ENCODE measurements at regions not wholly inside any gene's neighbourhood (a gene's known extent, or its start where the extent isn't known, plus 50 kb on each side); places are given as distances from the start of the nearest gene placed in this dataset.
A peak's percentile ranks its signal among the peaks of the same experiment; 100 is the strongest.

DNA sequence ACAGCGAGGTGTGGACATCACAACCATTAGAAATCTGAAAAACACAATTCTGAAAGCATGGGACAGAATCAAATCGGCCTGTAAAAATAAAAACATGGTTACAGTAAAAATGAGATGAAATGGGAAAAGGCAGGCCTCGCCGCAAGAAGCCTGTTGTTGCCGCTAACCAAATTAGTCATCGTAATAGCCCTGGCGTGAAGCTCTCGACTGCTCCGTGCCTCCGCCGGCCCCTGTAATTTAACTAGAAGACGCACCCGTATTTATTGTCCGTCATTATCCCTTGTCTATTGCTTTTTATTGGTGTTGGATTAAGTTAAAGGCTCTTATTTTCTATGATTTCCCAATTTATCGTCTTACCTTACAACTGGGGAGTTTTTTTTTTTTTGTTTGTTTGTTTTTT is 334.6 kb upstream of the EEF2KMT start:
- H3K79me2 ChIP-seq (ENCODE audit: low read length) = no peaks in the 10 kb centered on the region
- no peaks in the 10 kb centered on the region for H3F3A ChIP-seq (ENCODE audit: low read length, unreplicated experiment)
- H2AFZ ChIP-seq (ENCODE audit: low read length) = no peak overlapping the region
- H3K9me2 ChIP-seq (replicated peaks; ENCODE audit: low read length) = no peaks in the 10 kb centered on the region
- H3K4me2 ChIP-seq (ENCODE audit: low read length) = no peak overlapping the region
- no peaks in the 10 kb centered on the region for H3K36me3 ChIP-seq (ENCODE audit: low read depth, low read length)
- intact Hi-C loops (cut with micrococcal nuclease) = no loop called here
- no peaks in the 10 kb centered on the region for H4K20me1 ChIP-seq (ENCODE audit: low read length)
- H3K27me3 ChIP-seq (ENCODE audit: low read length) = no peaks in the 10 kb centered on the region
- ATAC-seq (no peak), DNase-seq (peak; percentile 7)
- H3K4me3 ChIP-seq (ENCODE audit: low read length) = no peak overlapping the region
- no peak overlapping the region for H3K9ac ChIP-seq (ENCODE audit: low read length)
- ChIA-PET CTCF (no interaction called here), POLR2A (ENCODE audit: unreplicated experiment) (no interaction called here)
- H3K4me1 ChIP-seq (ENCODE audit: insufficient read depth, low read length) = no peaks in the 10 kb centered on the region
- TF ChIP-seq CTCF (conservative IDR thresholded peaks at IDR 0.05; ENCODE audit: low read depth, low read length) (no peak), EZH2 (IDR thresholded peaks at IDR 0.05; ENCODE audit: low read length, unreplicated experiment) (no peak), EZH2phosphoT487 (IDR thresholded peaks at IDR 0.05; ENCODE audit: borderline replicate concordance, low read length) (no peak)
- no peak overlapping the region for H3K27ac ChIP-seq (ENCODE audit: low read length)
- H3K9me3 ChIP-seq (ENCODE audit: low read length) = no peaks in the 10 kb centered on the region
- no TSS peak for BruUV-seq (replicated peaks)

- no peaks in the 10 kb centered on the region for H3K9me3 ChIP-seq (ENCODE audit: low read length)
- TF ChIP-seq CTCF (conservative IDR thresholded peaks at IDR 0.05; ENCODE audit: low read depth, low read length) = no peak
- TF ChIP-seq EZH2phosphoT487 (IDR thresholded peaks at IDR 0.05; ENCODE audit: borderline replicate concordance, low read length) = no peak
- no peak for TF ChIP-seq EZH2 (IDR thresholded peaks at IDR 0.05; ENCODE audit: low read length, unreplicated experiment)
- no TSS peak for BruUV-seq (replicated peaks)
- CTCF ChIA-PET = no interaction called here
- H3K36me3 ChIP-seq (ENCODE audit: low read depth, low read length) = no peaks in the 10 kb centered on the region
- H3F3A ChIP-seq (ENCODE audit: low read length, unreplicated experiment) = no peaks in the 10 kb centered on the region
- H3K4me3 ChIP-seq (ENCODE audit: low read length) = no peak overlapping the region
- no peak overlapping the region for H2AFZ ChIP-seq (ENCODE audit: low read length)
- DNase-seq (no peak), ATAC-seq (no peak)
- no peaks in the 10 kb centered on the region for H3K27me3 ChIP-seq (ENCODE audit: low read length)
- H3K27ac ChIP-seq (ENCODE audit: low read length) = no peak overlapping the region
- no peaks in the 10 kb centered on the region for H3K79me2 ChIP-seq (ENCODE audit: low read length)
- H3K9me2 ChIP-seq (replicated peaks; ENCODE audit: low read length) = no peaks in the 10 kb centered on the region
- no peak overlapping the region for H3K9ac ChIP-seq (ENCODE audit: low read length)
- no peaks in the 10 kb centered on the region for H3K4me1 ChIP-seq (ENCODE audit: insufficient read depth, low read length)
- no peaks in the 10 kb centered on the region for H4K20me1 ChIP-seq (ENCODE audit: low read length)
- intact Hi-C loops (cut with micrococcal nuclease) = no loop called here
- no peak overlapping the region for H3K4me2 ChIP-seq (ENCODE audit: low read length)
- POLR2A ChIA-PET (ENCODE audit: unreplicated experiment) = no interaction called here
These were observed 333.0 kb upstream of the EEF2KMT start for GRCh38 chr16:5430598-5430997.

GRCh38 chr16:5428932-5429331 is 331.3 kb upstream of the EEF2KMT start:
- TF ChIP-seq CTCF (conservative IDR thresholded peaks at IDR 0.05; ENCODE audit: low read depth, low read length) = 0 out of 2 replicates have a peak, but pooled peaks have one; percentile 26
- TF ChIP-seq EZH2phosphoT487 (IDR thresholded peaks at IDR 0.05; ENCODE audit: borderline replicate concordance, low read length) = no peak
- intact Hi-C loops (cut with micrococcal nuclease) = no loop called here
- BruUV-seq (replicated peaks) = no TSS peak

More at GRCh38 chr16:5428932-5429331, 331.3 kb upstream of the EEF2KMT start:
- DNase-seq (peak; percentile 3), ATAC-seq (no peak)
- Histone ChIP-seq H3K36me3 (ENCODE audit: low read depth, low read length) (no peaks in the 10 kb centered on the region), H3K27me3 (ENCODE audit: low read length) (no peaks in the 10 kb centered on the region), H3K27ac (ENCODE audit: low read length) (no peak overlapping the region), H3K79me2 (ENCODE audit: low read length) (no peaks in the 10 kb centered on the region), H4K20me1 (ENCODE audit: low read length) (no peaks in the 10 kb centered on the region), H3F3A (ENCODE audit: low read length, unreplicated experiment) (no peaks in the 10 kb centered on the region), H3K4me3 (ENCODE audit: low read length) (no peak overlapping the region), H3K9me2 (replicated peaks; ENCODE audit: low read length) (no peaks in the 10 kb centered on the region), H3K4me1 (ENCODE audit: insufficient read depth, low read length) (no peaks in the 10 kb centered on the region), H3K9me3 (ENCODE audit: low read length) (no peaks in the 10 kb centered on the region), H2AFZ (ENCODE audit: low read length) (no peak overlapping the region), H3K9ac (ENCODE audit: low read length) (no peak overlapping the region), H3K4me2 (ENCODE audit: low read length) (no peak overlapping the region)
- CTCF ChIA-PET = no interaction called here
- POLR2A ChIA-PET (ENCODE audit: unreplicated experiment) = no interaction called here
